ENCODE measurements at regions not wholly inside any gene's neighbourhood (a gene's known extent, or its start where the extent isn't known, plus 50 kb on each side); places are given as distances from the start of the nearest gene placed in this dataset.

DNA sequence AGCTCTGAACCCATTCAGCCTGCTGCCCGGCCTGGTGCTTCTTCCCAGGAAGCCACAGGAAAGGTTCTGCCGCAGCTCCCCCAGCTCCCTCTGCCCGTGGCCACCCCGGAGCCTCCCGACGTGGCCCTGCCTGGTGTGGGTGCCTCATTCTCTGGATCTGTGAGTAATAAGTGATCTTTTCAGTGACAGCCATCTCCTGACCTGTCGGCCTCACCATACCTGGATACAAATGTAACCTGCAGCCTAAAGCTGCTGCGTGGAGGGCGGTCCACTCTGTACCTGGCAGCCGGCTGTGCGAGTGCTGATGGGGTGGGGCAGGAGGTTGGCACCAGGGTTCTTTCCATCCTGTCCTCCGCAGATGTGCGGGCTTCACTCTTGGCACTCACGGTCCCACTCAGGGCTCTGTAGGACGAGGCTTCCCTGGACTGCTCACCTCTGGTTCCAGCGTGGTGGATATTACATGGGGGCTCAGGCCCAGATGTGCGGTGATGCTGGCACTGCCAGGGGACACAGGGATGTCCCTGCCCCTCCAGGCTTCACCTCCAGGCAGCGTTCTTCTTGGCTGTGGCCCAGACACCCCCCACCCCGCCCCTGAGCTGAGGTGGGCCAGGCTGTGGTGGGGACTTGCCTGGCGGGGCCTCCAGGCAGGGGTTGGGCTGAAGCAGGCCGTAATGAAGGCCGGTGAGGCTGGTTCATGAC is 748.5 kb downstream of the BRD1 start:
- TF ChIP-seq, protein P1, sequence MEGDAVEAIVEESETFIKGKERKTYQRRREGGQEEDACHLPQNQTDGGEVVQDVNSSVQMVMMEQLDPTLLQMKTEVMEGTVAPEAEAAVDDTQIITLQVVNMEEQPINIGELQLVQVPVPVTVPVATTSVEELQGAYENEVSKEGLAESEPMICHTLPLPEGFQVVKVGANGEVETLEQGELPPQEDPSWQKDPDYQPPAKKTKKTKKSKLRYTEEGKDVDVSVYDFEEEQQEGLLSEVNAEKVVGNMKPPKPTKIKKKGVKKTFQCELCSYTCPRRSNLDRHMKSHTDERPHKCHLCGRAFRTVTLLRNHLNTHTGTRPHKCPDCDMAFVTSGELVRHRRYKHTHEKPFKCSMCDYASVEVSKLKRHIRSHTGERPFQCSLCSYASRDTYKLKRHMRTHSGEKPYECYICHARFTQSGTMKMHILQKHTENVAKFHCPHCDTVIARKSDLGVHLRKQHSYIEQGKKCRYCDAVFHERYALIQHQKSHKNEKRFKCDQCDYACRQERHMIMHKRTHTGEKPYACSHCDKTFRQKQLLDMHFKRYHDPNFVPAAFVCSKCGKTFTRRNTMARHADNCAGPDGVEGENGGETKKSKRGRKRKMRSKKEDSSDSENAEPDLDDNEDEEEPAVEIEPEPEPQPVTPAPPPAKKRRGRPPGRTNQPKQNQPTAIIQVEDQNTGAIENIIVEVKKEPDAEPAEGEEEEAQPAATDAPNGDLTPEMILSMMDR (IDR thresholded peaks at IDR 0.05; ENCODE audit: insufficient read depth, low read depth, low read length, missing control alignments) = no peak
- DNase-seq (ENCODE audit: low read depth) = no peak
- no peak overlapping the region for H3K4me3 ChIP-seq (ENCODE audit: low read length)

DNA sequence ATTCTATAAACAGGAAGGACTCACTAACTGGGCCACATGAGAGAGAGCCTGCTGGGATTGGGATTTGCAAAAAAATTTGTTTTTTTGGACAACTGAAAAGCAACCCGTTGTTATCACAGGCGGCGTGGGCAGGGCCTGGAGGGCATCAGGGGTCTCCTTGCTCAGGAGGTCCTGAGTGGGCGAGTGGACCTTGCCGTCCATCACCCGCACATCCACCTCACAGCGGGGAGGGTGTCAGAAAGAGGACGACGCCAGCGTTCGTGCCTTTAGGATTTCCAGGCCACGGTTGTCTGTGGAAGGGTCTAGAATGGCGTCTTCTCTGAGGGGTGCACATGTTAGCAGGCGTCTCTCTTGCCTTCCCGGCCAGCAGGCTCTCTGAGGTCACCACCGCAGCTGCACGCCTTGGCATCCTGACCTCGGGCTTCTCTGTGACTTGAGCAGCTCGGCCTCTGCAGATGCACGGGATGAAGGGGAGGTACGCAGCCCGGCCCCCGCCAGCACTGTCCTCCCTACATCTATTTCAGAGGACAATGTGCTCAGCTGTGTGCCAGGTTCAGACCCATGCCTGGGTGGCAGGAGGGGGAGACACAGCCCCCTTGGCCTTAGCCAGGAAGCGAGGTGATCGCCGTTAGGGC is 749.5 kb downstream of the BRD1 start:
- TF ChIP-seq, protein P1 (IDR thresholded peaks at IDR 0.05; ENCODE audit: insufficient read depth, low read depth, low read length, missing control alignments) = no peak
- no peak for DNase-seq (ENCODE audit: low read depth)
- no peak overlapping the region for H3K4me3 ChIP-seq (ENCODE audit: low read length)

DNA sequence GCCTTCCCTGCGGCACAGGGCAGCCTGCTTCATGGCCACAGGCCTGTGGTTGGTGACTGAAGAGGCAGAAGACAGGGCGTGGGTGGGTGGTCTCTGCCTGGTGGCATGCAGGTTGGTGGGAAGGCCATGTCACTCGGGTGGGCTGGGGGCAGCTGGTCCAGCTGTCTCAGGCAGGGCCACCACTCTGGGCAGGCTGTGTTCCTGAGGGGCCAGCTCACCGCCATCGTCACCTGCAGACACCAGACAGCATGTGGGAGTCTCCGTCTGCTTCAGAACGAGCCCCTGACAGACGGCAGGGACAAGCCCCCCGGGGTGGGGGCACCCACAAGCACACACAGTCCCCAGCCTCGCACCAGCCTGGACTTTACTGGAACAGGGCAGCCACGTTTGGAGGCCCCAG is 750.1 kb downstream of the BRD1 start:
- H3K4me3 ChIP-seq (ENCODE audit: low read length) = no peak overlapping the region

GRCh38 chr22:49077036-49077393 is 750.7 kb downstream of the BRD1 start:
- H3K4me3 ChIP-seq (ENCODE audit: low read length) = no peak overlapping the region
- DNase-seq (ENCODE audit: low read depth) = no peak

More for the DNA sequence above, 750.1 kb downstream of the BRD1 start:
- TF ChIP-seq, protein P1 (IDR thresholded peaks at IDR 0.05; ENCODE audit: insufficient read depth, low read depth, low read length, missing control alignments) = no peak
- no peak for DNase-seq (ENCODE audit: low read depth)

DNA sequence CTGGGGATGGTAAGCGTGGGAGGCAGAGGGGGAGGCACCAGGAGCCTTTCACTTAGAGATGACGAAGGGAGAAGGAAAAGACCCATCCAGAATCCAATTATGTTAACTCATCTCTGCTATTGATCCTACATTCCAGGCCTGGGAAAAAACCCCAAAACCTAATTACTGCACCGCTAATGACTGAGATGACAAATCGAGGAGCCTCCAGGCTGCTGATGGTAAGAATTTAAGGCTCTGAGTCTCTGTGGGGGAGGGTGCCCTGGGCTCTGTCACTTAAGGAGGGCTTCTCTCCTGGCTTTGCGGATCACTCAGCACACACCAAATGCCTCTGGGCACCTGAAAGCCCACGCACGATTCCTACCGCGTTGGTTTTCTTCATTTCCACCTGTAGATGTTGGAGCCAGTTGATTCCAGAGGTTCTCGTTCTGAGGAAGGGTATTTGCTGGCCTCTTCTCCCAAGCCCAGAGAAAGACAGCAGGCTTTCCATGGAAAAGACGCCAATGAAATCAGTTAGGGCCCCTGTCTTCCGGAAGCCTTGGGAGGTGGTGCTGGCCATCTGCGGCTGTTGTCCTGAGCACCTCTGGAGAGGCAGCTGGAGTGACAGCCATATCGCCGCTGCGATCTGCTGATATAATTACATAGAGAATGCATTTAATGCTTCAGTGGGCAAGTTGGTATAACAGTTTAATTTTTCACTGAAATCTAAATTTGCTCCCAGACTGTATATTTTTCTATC is 751.2 kb downstream of the BRD1 start:
- DNase-seq (ENCODE audit: low read depth) = no peak
- no peak overlapping the region for H3K4me3 ChIP-seq (ENCODE audit: low read length)
- TF ChIP-seq, protein P1 (IDR thresholded peaks at IDR 0.05; ENCODE audit: insufficient read depth, low read depth, low read length, missing control alignments) = no peak

More at GRCh38 chr22:49077036-49077393, 750.7 kb downstream of the BRD1 start:
- TF ChIP-seq, protein P1 (IDR thresholded peaks at IDR 0.05; ENCODE audit: insufficient read depth, low read depth, low read length, missing control alignments) = no peak

- TF ChIP-seq, protein P1 (IDR thresholded peaks at IDR 0.05; ENCODE audit: insufficient read depth, low read depth, low read length, missing control alignments) = no peak
- no peak for DNase-seq (ENCODE audit: low read depth)
- no peak overlapping the region for H3K4me3 ChIP-seq (ENCODE audit: low read length)
Observed at GRCh38 chr22:49075150-49075549, 752.5 kb downstream of the BRD1 start.

All from epithelial cell of esophagus (primary cell).